ENCODE measurements at regions not wholly inside any gene's neighbourhood (a gene's known extent, or its start where the extent isn't known, plus 50 kb on each side); places are given as distances from the start of the nearest gene placed in this dataset.

DNA sequence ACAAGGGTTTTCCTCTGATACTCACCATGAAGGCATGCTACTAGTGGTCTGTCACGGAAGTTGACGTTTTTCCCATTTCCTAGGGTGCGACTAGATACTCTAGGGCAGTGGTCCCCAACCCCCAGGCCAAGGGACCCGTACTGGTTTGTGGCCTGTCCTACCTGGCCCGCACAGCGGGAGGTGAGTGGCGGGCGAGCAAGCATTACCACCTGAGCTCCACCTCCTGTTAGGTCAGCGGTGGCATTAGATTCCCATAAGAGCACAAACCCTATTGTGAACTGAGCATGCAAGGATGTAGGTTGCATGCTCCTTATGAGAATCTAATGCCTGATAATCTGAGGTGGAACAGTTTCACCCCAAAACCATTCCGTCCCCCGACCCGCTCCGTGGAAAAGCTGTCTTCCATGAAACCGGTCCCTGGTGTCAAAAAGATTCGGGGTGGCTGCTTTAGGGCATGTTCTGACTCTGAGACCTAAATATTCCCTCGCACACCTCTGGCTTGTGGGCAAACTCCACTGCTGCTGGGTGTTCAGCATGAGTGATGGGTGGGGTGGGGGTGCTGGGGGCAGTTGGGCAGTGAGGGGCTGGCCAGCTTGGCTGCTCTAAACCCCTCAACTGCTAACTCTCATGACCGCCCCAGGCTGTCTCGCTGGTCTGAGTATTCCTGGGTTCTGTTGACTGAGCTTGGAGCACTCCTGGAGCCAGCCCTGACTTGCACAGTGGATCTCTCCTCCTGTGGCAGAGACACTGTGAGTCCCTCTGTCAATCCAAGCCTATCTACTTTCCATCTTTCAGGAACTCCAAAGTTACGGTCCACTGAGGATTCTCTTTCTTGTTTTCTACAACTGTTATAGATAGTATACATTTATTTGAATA is 78.3 kb upstream of the NEK6 start:
- no peak for DNase-seq

DNA sequence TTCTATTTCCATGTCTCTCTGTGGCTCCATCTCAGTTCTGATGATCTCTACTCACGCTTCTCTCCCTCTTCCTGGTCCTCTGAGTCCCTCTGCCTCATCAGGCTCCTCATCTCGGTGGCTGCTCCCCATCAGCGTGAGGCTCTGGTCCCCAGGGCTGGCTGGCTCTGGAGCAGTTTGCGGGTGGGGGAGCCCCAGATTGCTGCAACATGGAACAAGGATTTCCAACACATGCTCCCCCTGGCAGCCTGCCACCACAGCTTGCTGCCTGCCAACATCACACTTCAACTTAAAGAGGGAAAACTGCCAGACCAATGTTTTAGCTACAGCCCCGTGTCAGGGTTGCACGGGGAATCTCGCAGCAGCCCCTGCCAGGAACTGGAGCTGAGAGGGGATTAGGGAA is 77.2 kb upstream of the NEK6 start:
- no peak for DNase-seq

DNA sequence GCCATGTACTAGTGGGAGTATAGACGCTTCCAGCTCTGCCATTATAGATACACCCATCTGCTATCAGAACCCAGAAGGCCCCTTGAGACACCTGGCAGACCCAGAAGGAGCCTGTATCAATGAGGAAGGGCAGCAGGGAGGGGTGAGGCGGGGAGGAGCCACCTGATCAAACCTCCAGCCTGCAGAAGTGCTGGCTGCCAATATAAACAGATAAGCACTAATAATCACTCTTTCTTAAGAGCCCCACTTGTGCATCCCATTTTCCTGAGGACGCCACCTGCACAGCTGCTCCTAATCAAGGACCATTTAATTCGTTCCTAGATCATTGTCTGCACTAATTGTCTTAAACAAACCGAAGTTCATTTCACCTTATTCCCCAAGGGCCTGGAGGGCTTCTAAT is 75.0 kb upstream of the NEK6 start:
- DNase-seq, result no peak

DNA sequence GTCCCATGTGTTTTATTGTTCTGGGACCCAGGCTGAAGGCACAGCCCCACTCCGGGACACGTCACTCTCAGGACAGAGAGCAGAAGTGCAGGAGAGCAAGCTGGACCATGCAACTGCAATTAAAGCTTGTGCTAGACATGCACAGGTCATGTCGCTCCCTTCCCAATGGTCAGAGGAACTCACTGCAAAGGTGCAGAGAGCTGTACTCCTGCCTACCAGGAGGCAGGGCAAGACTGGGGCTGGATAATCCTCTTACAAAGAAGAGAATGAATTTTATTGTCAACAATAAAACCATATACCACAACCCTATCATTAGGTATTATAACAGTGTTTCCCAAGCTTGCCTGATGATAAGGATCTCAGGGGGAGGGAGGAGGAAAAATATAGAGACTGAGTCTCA is 74.0 kb upstream of the NEK6 start:
- DNase-seq, result no peak

DNA sequence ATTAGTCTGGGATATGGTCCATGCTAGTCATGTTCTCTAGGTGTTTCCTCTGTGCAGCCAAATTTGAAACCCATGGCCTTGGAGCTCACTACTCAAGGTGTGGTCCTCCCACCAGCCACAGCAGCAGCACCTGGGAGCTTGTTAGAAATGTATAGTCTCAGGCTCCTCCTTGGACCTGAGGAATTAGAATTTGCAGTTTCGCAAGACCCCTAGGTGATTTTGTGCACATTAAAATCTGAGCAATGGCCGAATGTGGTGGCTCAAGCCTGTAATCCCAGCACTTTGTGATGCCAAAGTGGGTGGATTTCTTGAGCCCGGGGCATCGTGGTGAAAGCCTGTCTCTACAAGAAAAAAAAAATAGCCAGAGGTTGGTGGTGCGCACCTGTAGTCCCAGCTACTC is 72.3 kb upstream of the NEK6 start:
- DNase-seq, result no peak

DNA sequence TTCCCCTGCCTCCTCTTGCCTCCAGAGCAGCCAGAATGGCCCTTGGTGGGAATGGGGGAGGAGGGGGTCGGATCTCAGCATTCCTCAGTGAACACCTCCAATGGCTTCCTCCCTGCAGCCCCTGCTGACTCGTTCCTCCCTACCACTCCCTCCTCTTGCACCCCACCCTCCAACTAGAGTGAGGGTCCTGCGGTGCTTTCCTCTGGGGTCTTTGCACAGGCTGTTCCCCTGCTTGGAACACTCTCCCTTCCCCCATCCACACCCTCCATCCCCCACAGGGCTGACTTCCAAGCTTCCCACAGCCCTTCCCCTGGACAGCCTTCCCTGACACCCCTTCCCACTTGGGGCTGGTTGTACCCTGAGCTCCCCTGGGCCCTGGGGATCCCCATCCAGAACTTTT is 70.4 kb upstream of the NEK6 start:
- no peak for DNase-seq

DNA sequence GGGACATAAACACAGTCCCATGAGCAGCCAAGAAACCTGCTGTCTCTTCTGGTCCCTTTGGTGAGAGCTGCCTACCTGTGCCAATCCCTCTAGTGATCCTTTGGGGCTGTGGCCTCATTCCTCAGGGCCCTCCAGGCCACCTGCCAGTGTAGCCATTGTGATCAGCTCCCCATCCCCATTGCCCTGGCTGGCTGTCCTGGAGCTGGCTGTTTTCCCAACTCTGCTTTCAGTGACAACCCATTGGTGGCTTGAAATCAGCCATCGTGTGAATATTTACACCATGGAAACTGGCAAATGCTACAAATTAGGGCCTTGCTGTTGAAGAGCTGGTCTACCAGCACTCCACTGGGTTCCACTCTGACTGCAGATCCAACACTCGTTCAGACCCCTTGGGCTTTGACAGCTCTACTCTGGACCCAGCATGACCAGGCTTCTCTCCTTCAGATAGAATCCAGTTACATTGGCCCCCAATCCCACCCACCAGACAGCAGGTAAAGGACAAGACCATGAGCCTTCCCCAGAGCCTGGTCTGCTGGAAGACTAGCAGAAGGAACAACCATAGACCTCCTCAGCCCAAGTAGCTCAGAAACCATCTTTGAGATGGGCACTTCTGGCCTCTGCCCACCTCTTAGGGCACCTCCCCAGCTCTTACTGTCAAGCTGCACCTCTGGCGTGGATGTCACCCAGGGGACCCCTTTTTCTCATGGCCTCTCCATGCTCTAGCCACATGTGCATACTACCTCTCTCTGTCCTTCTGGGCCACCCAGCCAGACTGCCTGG is 69.2 kb upstream of the NEK6 start:
- DNase-seq, result no peak

DNA sequence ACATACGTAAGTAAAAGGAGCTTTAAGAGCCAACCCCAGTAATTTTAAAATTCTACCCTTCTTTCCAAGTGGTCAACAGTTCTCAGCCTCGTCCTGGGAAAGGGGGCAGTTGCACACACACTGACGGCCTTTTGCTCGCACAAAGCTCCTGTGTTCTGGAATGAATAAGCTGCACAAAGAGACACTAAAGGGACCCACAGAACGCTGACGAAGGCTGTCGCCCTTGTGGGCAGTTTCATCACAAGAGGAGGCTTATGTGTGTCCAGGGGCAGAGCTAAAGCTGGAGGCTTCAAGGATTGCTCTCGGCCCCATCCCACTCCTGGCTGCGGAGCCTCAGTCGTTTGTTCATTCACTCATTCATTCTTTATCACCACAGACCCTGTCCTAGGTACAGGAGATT is 67.0 kb upstream of the NEK6 start:
- DNase-seq, result no peak

DNA sequence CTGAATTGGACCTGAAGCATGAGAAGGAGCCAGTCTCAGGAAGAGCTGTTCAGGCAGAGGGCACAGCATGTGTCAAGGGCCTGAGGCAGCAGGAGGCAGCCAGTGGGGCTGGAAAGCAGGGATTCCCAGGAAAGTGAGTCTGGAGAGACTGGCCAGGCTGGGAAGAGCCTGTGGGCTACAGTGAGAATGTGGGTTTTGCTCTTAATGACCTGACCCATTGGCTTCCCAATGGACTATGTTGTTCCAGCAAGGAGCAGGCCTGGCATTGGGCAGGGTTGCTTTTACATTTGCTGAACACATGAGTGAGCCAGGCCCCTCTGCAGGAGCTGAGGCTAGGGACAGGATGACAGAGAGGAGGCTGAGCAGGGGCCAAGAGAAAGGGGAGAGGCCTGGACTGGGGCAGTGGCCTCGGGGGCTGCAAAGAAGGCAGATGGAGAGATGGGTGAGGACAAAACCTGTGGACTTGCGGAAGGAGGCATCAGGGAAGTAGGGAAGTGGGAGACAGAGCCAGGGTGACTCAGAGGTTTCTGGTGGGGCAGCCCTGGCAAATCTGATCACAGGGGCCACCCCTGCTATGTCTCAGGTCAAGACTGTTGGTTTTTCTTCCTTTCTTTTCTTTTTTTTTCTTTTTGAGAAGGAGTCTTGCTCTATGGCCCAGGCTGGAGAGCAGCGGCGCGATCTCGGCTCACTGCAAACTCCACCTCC is 65.9 kb upstream of the NEK6 start:
- DNase-seq, result no peak

DNA sequence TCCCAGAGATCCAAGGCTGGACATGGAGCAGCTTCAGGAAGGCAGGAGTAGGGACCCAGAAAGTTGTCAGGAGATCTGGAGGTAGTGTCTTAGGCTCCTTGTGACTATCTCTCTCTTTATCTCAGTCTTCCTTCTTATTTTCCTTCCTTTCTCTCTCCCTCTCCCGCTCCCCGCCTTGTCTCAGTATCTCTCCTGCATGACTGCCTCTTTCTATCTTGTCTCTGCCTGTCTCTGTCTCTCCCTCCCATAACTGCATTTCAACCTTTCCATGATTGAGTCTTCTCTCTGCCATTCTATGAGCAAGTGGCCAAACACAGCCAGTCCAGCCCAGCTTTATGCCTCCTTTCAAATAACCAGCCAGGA is 61.0 kb upstream of the NEK6 start:
- no peak for DNase-seq

DNA sequence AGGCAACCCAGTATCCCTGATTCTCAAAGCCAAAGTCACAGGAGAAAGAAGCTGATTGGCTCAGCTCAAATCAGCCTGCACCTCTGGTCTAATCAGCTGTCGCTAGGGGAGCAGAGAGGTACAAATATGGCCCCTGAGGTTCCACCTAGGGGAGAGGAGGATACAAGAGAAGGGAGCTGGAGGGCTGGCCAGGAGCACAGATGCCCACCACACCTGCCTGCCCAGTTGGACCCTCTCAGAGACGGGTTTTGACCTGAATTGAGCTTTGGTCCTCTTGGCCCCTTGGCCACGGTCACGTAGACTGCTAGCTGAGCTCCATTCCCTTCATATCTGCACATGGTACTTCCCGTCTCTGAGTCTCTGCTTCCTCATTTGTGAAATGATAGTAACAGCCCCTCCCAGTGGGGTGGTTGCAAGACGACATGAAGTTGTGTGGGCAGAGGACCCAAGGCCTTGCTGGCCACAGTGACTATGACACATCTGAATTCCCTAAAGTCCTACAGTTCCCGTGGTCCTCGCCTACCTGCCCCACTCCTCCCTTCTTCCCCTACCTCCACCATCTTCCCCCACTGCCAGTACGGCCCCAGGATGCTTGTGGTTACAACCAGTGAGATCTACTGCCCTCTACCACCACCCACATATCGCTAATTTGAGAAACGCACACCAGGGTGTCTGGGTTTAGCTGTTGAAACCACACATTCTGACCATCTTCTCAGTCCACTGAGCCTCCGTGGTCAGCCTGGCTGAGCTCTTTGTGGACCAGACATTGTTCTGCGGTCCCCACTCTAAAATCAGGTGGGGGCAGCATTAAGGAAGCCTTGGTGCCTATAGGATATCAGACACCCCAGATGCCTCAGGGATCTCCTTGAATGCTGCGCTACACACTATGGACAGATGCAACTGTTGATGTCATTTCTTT is 60.3 kb upstream of the NEK6 start:
- no peak for DNase-seq

DNA sequence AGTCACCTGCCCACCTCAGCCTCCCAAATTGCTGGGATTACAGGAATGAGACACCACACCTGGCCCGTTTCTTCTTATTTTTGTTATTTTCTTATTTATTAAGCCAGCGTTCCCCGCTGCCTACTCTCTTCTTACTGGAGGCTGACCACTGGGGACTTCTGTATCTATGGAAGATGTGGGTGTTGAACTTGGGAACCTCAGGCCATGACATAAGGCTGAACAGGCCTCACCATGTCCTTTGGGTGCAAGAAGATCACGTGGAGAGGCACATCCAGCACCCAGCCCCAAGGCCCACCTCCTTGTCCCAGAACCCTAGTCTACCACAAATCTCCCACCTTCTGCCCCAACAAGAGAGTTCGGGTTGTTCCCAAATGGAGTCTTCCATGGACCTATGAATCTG is 59.4 kb upstream of the NEK6 start:
- DNase-seq, result no peak

DNA sequence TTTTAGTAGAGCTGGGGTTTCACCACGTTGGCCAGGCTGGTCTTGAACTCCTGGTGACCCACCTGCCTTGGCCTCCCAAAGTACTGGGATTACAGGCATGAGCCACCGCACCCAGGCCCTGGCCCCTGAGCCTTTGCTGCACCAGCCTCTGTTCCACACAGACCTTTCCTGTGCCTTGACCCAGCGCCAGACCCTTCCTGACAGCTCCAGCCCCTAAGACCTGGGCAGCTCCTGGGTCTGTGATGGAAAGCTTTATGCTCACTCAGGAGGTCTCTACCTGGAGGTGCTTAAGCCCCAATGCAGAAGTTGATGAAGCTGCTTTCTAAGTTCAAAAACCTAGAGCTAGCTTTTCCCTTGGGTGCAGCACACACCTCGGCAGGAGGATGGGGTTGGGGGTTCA is 58.8 kb upstream of the NEK6 start:
- no peak for DNase-seq

DNA sequence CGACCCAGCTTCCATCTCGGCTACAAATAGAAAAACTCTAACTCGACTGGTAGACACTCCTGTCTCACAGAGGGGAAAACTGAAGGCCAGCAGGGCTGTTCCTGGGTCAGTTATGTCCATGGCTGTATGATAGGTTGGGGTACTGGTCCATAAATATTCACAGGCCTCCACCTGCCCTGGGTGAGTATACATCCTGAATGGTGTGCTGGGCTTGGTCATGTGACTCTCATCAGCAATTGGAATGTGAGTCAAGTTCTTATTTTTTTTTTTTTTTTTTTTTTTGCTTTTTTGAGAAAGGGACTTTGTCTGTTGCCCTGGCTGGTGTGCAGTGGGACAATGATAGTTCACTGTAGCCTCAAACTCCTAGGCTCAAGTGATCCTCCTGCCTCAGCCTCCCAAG is 58.3 kb upstream of the NEK6 start:
- no peak for DNase-seq

DNA sequence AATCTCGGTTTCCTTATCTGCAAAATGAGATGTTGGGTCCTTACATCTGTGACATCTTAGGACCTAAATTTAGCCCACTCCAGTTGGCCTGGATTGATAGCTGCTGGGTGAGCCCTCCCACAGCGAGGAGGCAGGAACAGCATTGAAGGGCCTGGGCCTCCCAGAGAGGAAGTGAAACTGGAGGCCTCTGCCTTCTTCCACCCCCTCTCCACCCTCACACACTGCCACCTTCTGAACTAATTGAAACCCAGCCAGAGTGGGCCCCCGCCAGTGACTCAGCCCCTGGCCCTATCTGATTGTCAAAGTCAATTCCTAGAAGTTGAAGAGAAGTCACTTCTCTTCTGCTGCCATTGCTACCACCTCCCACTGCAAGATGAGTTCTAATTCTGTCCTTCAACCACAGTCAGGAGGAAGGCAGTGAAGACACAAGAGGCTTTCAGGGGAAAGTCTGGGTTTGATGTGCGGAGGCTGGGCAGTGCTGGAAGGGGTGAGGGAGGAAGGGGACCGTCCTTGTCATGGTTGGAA is 55.2 kb upstream of the NEK6 start:
- no peak for DNase-seq

DNA sequence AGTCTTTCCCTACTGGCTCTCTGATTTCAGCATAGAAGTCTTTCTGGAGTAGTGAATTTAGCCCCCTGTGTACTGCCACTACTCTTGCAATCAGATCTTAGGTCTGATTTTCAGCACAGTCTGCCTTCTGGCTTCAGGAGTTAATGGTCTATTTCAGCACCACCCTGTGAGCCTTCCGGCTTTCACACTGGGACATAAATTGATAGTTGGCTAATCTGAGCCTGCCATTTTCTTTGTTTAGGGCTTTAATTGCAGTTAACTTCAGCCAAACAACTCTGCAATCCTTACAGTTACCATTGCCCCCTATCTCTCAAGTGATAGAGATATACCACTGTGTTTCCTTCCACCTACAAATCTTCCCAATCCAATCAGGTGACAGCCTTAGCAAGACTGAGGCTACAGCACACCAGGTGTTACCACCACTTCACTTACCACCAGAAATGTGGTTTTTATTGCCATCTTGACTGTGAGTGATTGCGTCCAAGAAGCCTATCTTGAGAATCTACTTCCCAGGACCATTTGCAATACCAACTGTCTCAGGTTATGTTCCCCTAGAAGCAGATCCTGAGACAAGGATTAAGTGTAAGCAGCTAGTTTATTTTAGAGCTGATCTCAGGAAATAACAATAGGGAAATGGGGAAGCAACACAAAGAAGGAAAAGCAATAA is 51.9 kb upstream of the NEK6 start:
- DNase-seq, result no peak

DNA sequence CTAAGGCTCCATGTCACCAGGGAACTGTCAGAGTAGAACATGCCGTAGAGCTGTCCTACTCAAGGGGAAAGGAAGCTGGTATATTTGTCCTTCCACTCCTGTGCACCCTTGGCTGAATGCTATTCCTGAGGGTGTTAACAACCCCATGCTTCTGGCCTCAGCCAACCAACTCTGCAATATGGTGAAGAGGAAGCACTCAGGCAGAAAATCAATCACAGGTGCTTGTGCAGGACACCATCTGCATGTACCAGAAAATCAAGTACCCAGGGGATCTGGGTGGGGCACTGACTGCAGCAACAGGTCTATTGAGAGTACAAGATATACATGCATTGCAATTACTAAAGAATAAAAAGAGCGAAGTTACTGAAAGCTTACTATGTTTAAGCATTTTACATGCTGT is 51.4 kb upstream of the NEK6 start:
- peak; percentile 87 for DNase-seq
